K562 (cell line): ENCODE measurements at regions not wholly inside any gene's neighbourhood (a gene's known extent, or its start where the extent isn't known, plus 50 kb on each side); places are given as distances from the start of the nearest gene placed in this dataset.

Experiments
- ATAC-seq: fragments of 200-7000 bp; cut with Tn5 transposase; 3 replicates; pipeline ENCODE4 v1.9.1; 2020; ENCODE audit warnings: moderate library complexity
- BruUV-seq: library from RNA; stranded (reverse); fragments of 400-500 nt; replicated peaks from 2 replicates; lab custom pipeline; 2021; lab: Mats Ljungman, UMichigan
- CTCF ChIA-PET: fragments of 300-600 bp; formaldehyde crosslinking; extraction: SDS; loops from one replicate; lab custom pipeline; 2021; ENCODE audit warnings: low intra/inter-chr PET ratio; lab: Yijun Ruan, JAX
- POLR2A ChIA-PET: fragments of 300-600, 350-650 bp; sonication (Branson Sonifier 250); formaldehyde crosslinking; extraction: SDS; loops from one replicate; lab custom pipeline; 2021; ENCODE audit warnings: antibody characterized with exemption, inconsistent platforms; lab: Yijun Ruan, JAX
- DNase-seq, 4 experiments: peaks; one replicate each; pipeline versions ENCODE4 v3.0.0 to v3.0.0-alpha.2; 2011 to 2018; ENCODE audit warnings: low spot score in 3 of 4, mixed read lengths in 3 of 4; ENCODE audit errors: extremely low read depth in 1 of 4
- FAIRE-seq: peaks from 2 replicates; lab custom pipeline; 2011; peaks lifted over from hg19 to GRCh38; lab: Jason Lieb, UNC
- H2AFZ ChIP-seq: 2 replicates; pipeline ENCODE4 v1.6.0; 2011; ENCODE audit warnings: low read depth, low read length, control low read depth, inconsistent platforms
- H3K27ac ChIP-seq: fragments of 200-600 bp; 3 replicates; pipeline ENCODE4 v1.8.0; 2011; ENCODE audit warnings: low read depth, mild to moderate bottlenecking, control low read depth, inconsistent platforms, low read length, moderate library complexity, mixed read lengths; ENCODE audit errors: extremely low read depth
- H3K27me3 ChIP-seq, 2 experiments: fragments of 300-600 bp in 1 of 2; 2 replicates in 1 of 2; 3 replicates in 1 of 2; pipeline versions ENCODE4 v1.6.0 to v1.8.0; 2011; ENCODE audit warnings: inconsistent platforms in 2 of 2, low read length in 2 of 2, mild to moderate bottlenecking in 1 of 2, mixed read lengths in 1 of 2, moderate library complexity in 1 of 2; ENCODE audit not compliant: control insufficient read depth in 2 of 2, insufficient read depth in 2 of 2
- H3K36me3 ChIP-seq: fragments of 300-600 bp; 3 replicates; pipeline ENCODE4 v1.8.0; 2011; ENCODE audit warnings: mild to moderate bottlenecking, low read length, inconsistent platforms; ENCODE audit not compliant: control insufficient read depth, insufficient read depth
- H3K4me1 ChIP-seq, 2 experiments: fragments of 200-600 bp in 1 of 2; replicated peaks in 1 of 2; 2 replicates in 1 of 2; 3 replicates in 1 of 2; pipeline versions ENCODE4 v1.5.1 to v1.8.0; 2011; ENCODE audit warnings: inconsistent platforms in 2 of 2, low read length in 2 of 2, mild to moderate bottlenecking in 1 of 2, mixed read lengths in 1 of 2, moderate library complexity in 1 of 2; ENCODE audit not compliant: control insufficient read depth in 2 of 2, insufficient read depth in 2 of 2
- H3K4me2 ChIP-seq: 2 replicates; pipeline ENCODE4 v1.6.1; 2011; ENCODE audit warnings: low read length, control low read depth, inconsistent platforms, mixed read lengths; ENCODE audit not compliant: insufficient read depth
- H3K4me3 ChIP-seq: fragments of 200-600 bp; sonication (generic), shearing (Covaris generic); 2 replicates; pipeline ENCODE4 v1.5.1; 2016; ENCODE audit warnings: control low read depth, inconsistent platforms
- H3K79me2 ChIP-seq: fragments of 200-600 bp; 3 replicates; pipeline ENCODE4 v1.8.0; 2011; ENCODE audit warnings: low read length, inconsistent platforms; ENCODE audit not compliant: control insufficient read depth, insufficient read depth
- H3K9ac ChIP-seq, 2 experiments: 2 replicates each; pipeline versions ENCODE4 v1.6.0 to v1.6.1; 2011; ENCODE audit warnings: low read depth in 2 of 2, low read length in 2 of 2, control low read depth in 1 of 2, inconsistent platforms in 1 of 2, mild to moderate bottlenecking in 1 of 2, mixed read lengths in 1 of 2; ENCODE audit not compliant: insufficient read depth in 1 of 2
- H3K9me1 ChIP-seq: one replicate; pipeline ENCODE4 v1.6.0; 2011; ENCODE audit warnings: inconsistent platforms, mild to moderate bottlenecking, low read length, moderate library complexity; ENCODE audit not compliant: control insufficient read depth, insufficient read depth
- H3K9me3 ChIP-seq: replicated peaks from 2 replicates; pipeline ENCODE4 v1.5.1; 2011; ENCODE audit warnings: low read depth, low read length, inconsistent platforms; ENCODE audit not compliant: control insufficient read depth, insufficient read depth
- H4K20me1 ChIP-seq: replicated peaks from 2 replicates; pipeline ENCODE4 v1.6.1; 2011; ENCODE audit warnings: low read length, inconsistent platforms, mixed read lengths; ENCODE audit not compliant: control insufficient read depth, insufficient read depth
- BACH1 ChIP-seq: fragments of 200-800 bp; sonication (Bioruptor generic); IDR thresholded peaks from 2 replicates; pipeline ENCODE4 v1.6.1; 2016; ENCODE audit warnings: missing genetic modification characterization, missing compliant biosample characterization
- CCAR2 ChIP-seq: fragments of 200-400 bp; formaldehyde crosslinking; IDR thresholded peaks from 2 replicates; pipeline ENCODE4 v1.6.1; 2017; ENCODE audit warnings: mild to moderate bottlenecking, low read depth, low read length
- ELF4 ChIP-seq: fragments of 450-650 bp; formaldehyde crosslinking; IDR thresholded peaks from 2 replicates; pipeline ENCODE4 v1.4.0; 2022; ENCODE audit warnings: missing genetic modification characterization
- GABPB1 ChIP-seq: sonication (generic); formaldehyde crosslinking; IDR thresholded peaks from 2 replicates; pipeline ENCODE4 v1.8.0; 2022; ENCODE audit warnings: mild to moderate bottlenecking, missing genetic modification reagents
- KDM1A ChIP-seq, 2 experiments: fragments of 450-650 bp; IDR thresholded peaks; 2 replicates each; pipeline ENCODE4 v1.6.1; 2016; ENCODE audit warnings: mild to moderate bottlenecking in 2 of 2
- MTA3 ChIP-seq: fragments of 450-650 bp; formaldehyde crosslinking; IDR thresholded peaks from 2 replicates; pipeline ENCODE4 v1.6.1; 2017; ENCODE audit warnings: mild to moderate bottlenecking, borderline replicate concordance
- MXI1 ChIP-seq: IDR thresholded peaks from 2 replicates; pipeline ENCODE4 v1.6.1; 2011; ENCODE audit warnings: low read depth, mild to moderate bottlenecking, improper control_type of control experiment, low read length
- MYNN ChIP-seq, 2 experiments: sonication (generic); formaldehyde crosslinking in 1 of 2; IDR thresholded peaks; 2 replicates each; pipeline versions ENCODE4 v1.5.0 to v1.6.1; 2016 to 2020; ENCODE audit warnings: antibody characterized with exemption in 1 of 2, missing genetic modification reagents in 1 of 2
- NUFIP1 ChIP-seq: fragments of 450-650 bp; IDR thresholded peaks from 2 replicates; pipeline ENCODE4 v1.6.1; 2018; ENCODE audit not compliant: partially characterized antibody
- ZNF12 ChIP-seq: sonication (generic); formaldehyde crosslinking; IDR thresholded peaks from 2 replicates; pipeline ENCODE4 v1.4.0; 2020; ENCODE audit warnings: mild to moderate bottlenecking, missing genetic modification reagents
- ZNF175 ChIP-seq: fragments of 200-800 bp; sonication (Bioruptor generic); IDR thresholded peaks from 2 replicates; pipeline ENCODE4 v1.6.1; 2016; ENCODE audit warnings: low read depth, mild to moderate bottlenecking, missing genetic modification characterization, missing compliant biosample characterization
- WGBS: fragments of 100-300 bp; shearing (Covaris generic); methylation state at CpG from one replicate; pipeline ENCODE4 v1.1.6; 2016; ENCODE audit warnings: low coverage, mixed read lengths; ENCODE audit not compliant: insufficient coverage; ENCODE audit errors: missing lambda C conversion rate; 5-methylcytosine and 5-hydroxymethylcytosine counted together
- in situ Hi-C: fragments of 300-500 bp; cut with MboI; formaldehyde crosslinking; loops from 4 replicates; pipeline ENCODE4 v1.15.0; 2018; ENCODE audit warnings: inconsistent platforms, mixed read lengths
- intact Hi-C: fragments of 100-400 bp; cut with micrococcal nuclease; formaldehyde crosslinking; loops from 2 replicates; pipeline ENCODE4 v1.14.2; 2022
- TF ChIP-seq, protein P1 (sequence below): sonication (generic); formaldehyde crosslinking; IDR thresholded peaks from 2 replicates; pipeline ENCODE4 v1.8.0; 2022; ENCODE audit warnings: missing genetic modification reagents, mild to moderate bottlenecking, moderate library complexity, borderline replicate concordance
- TF ChIP-seq, protein P2 (sequence below): sonication (generic); formaldehyde crosslinking; IDR thresholded peaks from 2 replicates; pipeline ENCODE4 v1.8.1; 2022; ENCODE audit warnings: missing genetic modification reagents
- TF ChIP-seq, protein P3 (sequence below), 2 experiments: IDR thresholded peaks; 2 replicates each; pipeline ENCODE4 v1.6.1; 2011; ENCODE audit warnings: borderline replicate concordance in 1 of 2, control low read depth in 1 of 2, low read depth in 1 of 2, low read length in 1 of 2, mild to moderate bottlenecking in 1 of 2, mixed read lengths in 1 of 2, moderate library complexity in 1 of 2; ENCODE audit not compliant: insufficient read depth in 1 of 2, insufficient read length in 1 of 2, poor library complexity in 1 of 2, severe bottlenecking in 1 of 2; ENCODE audit errors: extremely low read depth in 1 of 2
- TF ChIP-seq, protein P4 (sequence below): IDR thresholded peaks from 2 replicates; pipeline ENCODE4 v1.6.1; 2014; ENCODE audit warnings: antibody characterized with exemption
- TF ChIP-seq, protein P5 (sequence below): fragments of 250-450 bp; sonication (Bioruptor Pico); IDR thresholded peaks from 2 replicates; pipeline ENCODE4 v1.8.0; 2022; ENCODE audit warnings: moderate library complexity, mild to moderate bottlenecking, inconsistent platforms
- TF ChIP-seq, protein P6 (sequence below): sonication (generic); formaldehyde crosslinking; IDR thresholded peaks from 2 replicates; pipeline ENCODE4 v1.9.0; 2022; ENCODE audit warnings: mild to moderate bottlenecking, missing genetic modification reagents

DNA sequence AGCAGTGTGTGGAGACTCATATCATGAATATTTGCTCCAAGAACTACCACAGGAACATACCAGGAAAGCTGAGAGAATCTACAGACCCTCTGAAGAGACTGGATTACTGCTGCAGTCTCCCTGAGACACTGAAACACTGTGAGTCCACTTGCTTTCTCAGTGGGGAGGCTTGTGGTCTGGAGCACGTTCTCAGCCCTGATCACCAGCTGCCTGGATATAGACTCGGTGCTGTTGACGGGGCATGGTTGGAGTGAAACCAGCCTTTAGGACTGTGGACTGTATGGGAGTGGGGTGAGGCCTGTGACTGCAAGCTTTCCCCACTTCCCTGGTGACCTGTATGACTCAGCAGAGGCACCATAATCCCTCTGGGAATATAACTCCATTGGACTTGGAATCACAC is 525.8 kb upstream of the FBXO33 start:
- FAIRE-seq (no peak), DNase-seq (no peak), ATAC-seq (no peak)
- no peaks in the 10 kb centered on the region for H3K9me3 ChIP-seq
- H4K20me1 ChIP-seq, result no peaks in the 10 kb centered on the region
- intact Hi-C loops, result no loop called here
- H3K9ac ChIP-seq, result no peak overlapping the region
- POLR2A ChIA-PET, result no interaction called here
- H2AFZ ChIP-seq, result no peak overlapping the region
- H3K4me2 ChIP-seq, result no peak overlapping the region
- H3K4me3 ChIP-seq, result no peak overlapping the region
- no peaks in the 10 kb centered on the region for H3K27me3 ChIP-seq
- no peaks in the 10 kb centered on the region for H3K36me3 ChIP-seq
- in situ Hi-C loops, result no loop called here
- CTCF ChIA-PET, result no interaction called here
- TF ChIP-seq ZNF175 (CRISPR knock-in tag) (no peak), MTA3 (no peak), NUFIP1 (no peak), GABPB1 (CRISPR knock-in tag) (no peak), CCAR2 (no peak), MXI1 (no peak), KDM1A (IDR thresholded peaks at IDR 0.05) (no peak), ZNF12 (CRISPR knock-in tag) (no peak), ELF4 (CRISPR knock-in tag) (no peak), BACH1 (tag) (no peak), MYNN (IDR thresholded peaks at IDR 0.05) (no peak), MYNN (CRISPR knock-in tag; IDR thresholded peaks at IDR 0.05) (no peak)
- TF ChIP-seq, protein P1, sequence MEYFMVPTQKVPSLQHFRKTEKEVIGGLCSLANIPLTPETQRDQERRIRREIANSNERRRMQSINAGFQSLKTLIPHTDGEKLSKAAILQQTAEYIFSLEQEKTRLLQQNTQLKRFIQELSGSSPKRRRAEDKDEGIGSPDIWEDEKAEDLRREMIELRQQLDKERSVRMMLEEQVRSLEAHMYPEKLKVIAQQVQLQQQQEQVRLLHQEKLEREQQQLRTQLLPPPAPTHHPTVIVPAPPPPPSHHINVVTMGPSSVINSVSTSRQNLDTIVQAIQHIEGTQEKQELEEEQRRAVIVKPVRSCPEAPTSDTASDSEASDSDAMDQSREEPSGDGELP (CRISPR knock-in tag), result no peak
- TF ChIP-seq, protein P2, sequence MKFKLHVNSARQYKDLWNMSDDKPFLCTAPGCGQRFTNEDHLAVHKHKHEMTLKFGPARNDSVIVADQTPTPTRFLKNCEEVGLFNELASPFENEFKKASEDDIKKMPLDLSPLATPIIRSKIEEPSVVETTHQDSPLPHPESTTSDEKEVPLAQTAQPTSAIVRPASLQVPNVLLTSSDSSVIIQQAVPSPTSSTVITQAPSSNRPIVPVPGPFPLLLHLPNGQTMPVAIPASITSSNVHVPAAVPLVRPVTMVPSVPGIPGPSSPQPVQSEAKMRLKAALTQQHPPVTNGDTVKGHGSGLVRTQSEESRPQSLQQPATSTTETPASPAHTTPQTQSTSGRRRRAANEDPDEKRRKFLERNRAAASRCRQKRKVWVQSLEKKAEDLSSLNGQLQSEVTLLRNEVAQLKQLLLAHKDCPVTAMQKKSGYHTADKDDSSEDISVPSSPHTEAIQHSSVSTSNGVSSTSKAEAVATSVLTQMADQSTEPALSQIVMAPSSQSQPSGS, result no peak
- TF ChIP-seq, protein P3, sequence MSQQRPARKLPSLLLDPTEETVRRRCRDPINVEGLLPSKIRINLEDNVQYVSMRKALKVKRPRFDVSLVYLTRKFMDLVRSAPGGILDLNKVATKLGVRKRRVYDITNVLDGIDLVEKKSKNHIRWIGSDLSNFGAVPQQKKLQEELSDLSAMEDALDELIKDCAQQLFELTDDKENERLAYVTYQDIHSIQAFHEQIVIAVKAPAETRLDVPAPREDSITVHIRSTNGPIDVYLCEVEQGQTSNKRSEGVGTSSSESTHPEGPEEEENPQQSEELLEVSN (IDR thresholded peaks at IDR 0.05; ENCODE audit: borderline replicate concordance in 1 of 2, extremely low read depth in 1 of 2, insufficient read depth in 1 of 2, insufficient read length in 1 of 2, low read depth in 1 of 2, low read length in 1 of 2, poor library complexity in 1 of 2, severe bottlenecking in 1 of 2), result no peak
- TF ChIP-seq, protein P4, sequence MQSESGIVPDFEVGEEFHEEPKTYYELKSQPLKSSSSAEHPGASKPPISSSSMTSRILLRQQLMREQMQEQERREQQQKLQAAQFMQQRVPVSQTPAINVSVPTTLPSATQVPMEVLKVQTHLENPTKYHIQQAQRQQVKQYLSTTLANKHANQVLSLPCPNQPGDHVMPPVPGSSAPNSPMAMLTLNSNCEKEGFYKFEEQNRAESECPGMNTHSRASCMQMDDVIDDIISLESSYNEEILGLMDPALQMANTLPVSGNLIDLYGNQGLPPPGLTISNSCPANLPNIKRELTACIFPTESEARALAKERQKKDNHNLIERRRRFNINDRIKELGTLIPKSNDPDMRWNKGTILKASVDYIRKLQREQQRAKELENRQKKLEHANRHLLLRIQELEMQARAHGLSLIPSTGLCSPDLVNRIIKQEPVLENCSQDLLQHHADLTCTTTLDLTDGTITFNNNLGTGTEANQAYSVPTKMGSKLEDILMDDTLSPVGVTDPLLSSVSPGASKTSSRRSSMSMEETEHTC, result no peak
- TF ChIP-seq, protein P5, sequence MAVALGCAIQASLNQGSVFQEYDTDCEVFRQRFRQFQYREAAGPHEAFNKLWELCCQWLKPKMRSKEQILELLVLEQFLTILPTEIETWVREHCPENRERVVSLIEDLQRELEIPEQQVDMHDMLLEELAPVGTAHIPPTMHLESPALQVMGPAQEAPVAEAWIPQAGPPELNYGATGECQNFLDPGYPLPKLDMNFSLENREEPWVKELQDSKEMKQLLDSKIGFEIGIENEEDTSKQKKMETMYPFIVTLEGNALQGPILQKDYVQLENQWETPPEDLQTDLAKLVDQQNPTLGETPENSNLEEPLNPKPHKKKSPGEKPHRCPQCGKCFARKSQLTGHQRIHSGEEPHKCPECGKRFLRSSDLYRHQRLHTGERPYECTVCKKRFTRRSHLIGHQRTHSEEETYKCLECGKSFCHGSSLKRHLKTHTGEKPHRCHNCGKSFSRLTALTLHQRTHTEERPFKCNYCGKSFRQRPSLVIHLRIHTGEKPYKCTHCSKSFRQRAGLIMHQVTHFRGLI (CRISPR knock-in tag), result no peak
- TF ChIP-seq, protein P6, sequence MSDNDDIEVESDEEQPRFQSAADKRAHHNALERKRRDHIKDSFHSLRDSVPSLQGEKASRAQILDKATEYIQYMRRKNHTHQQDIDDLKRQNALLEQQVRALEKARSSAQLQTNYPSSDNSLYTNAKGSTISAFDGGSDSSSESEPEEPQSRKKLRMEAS, result no peak
- BruUV-seq, result no TSS peak
- no peaks in the 10 kb centered on the region for H3K9me1 ChIP-seq
- H3K79me2 ChIP-seq, result no peaks in the 10 kb centered on the region
- no peak overlapping the region for H3K27ac ChIP-seq
- WGBS, result 0% methylated on average over 3 of the region's 3 CpGs
- H3K4me1 ChIP-seq, result no peaks in the 10 kb centered on the region
